ENCODE measurements at regions not wholly inside any gene's neighbourhood (a gene's known extent, or its start where the extent isn't known, plus 50 kb on each side); places are given as distances from the start of the nearest gene placed in this dataset.

- no peak for DNase-seq
- H3K36me3 ChIP-seq (replicated peaks): no peaks in the 10 kb centered on the region
- in situ Hi-C loops (cut with HindIII; ENCODE audit: low pct_ligation_motif_present, low sequenced_read_pairs): no loop called here
- H3K27ac ChIP-seq: no peak overlapping the region
- TF ChIP-seq CTCF (IDR thresholded peaks at IDR 0.05; ENCODE audit: low read depth, low read length, missing control alignments): no peak
- H3K27me3 ChIP-seq (replicated peaks): no peaks in the 10 kb centered on the region
- H3K4me3 ChIP-seq (ENCODE audit: low read depth, low read length): no peak overlapping the region
These were observed 91.8 kb upstream of the WDR72 start for GRCh38 chr15:53851110-53851848.

- DNase-seq: no peak
- Histone ChIP-seq H3K27me3 (replicated peaks) (no peaks in the 10 kb centered on the region), H3K27ac (no peak overlapping the region), H3K36me3 (replicated peaks) (no peaks in the 10 kb centered on the region), H3K4me3 (ENCODE audit: low read depth, low read length) (no peak overlapping the region)
- in situ Hi-C loops (cut with HindIII; ENCODE audit: low pct_ligation_motif_present, low sequenced_read_pairs): no loop called here
- no peak for TF ChIP-seq CTCF (IDR thresholded peaks at IDR 0.05; ENCODE audit: low read depth, low read length, missing control alignments)
These were observed 88.3 kb upstream of the WDR72 start for GRCh38 chr15:53847745-53848144.

- DNase-seq: no peak
- in situ Hi-C loops (cut with HindIII; ENCODE audit: low pct_ligation_motif_present, low sequenced_read_pairs): no loop called here
- H3K27ac ChIP-seq: no peak overlapping the region
- TF ChIP-seq CTCF (IDR thresholded peaks at IDR 0.05; ENCODE audit: low read depth, low read length, missing control alignments): no peak
- no peaks in the 10 kb centered on the region for H3K36me3 ChIP-seq (replicated peaks)
- H3K4me3 ChIP-seq (ENCODE audit: low read depth, low read length): no peak overlapping the region
- H3K27me3 ChIP-seq (replicated peaks): no peaks in the 10 kb centered on the region
These were observed 85.2 kb upstream of the WDR72 start for GRCh38 chr15:53844634-53845033.

- TF ChIP-seq CTCF (IDR thresholded peaks at IDR 0.05; ENCODE audit: low read depth, low read length, missing control alignments): no peak
- Histone ChIP-seq H3K4me3 (ENCODE audit: low read depth, low read length) (no peak overlapping the region), H3K27ac (no peak overlapping the region), H3K36me3 (replicated peaks) (no peaks in the 10 kb centered on the region), H3K27me3 (replicated peaks) (no peaks in the 10 kb centered on the region)
- DNase-seq: no peak
- in situ Hi-C loops (cut with HindIII; ENCODE audit: low pct_ligation_motif_present, low sequenced_read_pairs): no loop called here
These were observed 84.6 kb upstream of the WDR72 start for GRCh38 chr15:53843869-53844569.

- no peak for TF ChIP-seq CTCF (IDR thresholded peaks at IDR 0.05; ENCODE audit: low read depth, low read length, missing control alignments)
- in situ Hi-C loops (cut with HindIII; ENCODE audit: low pct_ligation_motif_present, low sequenced_read_pairs): no loop called here
- no peak for DNase-seq
- Histone ChIP-seq H3K36me3 (replicated peaks) (no peaks in the 10 kb centered on the region), H3K4me3 (ENCODE audit: low read depth, low read length) (no peak overlapping the region), H3K27me3 (replicated peaks) (no peaks in the 10 kb centered on the region), H3K27ac (no peak overlapping the region)
These were observed 83.7 kb upstream of the WDR72 start for GRCh38 chr15:53843166-53843565.
